Neural progenitor cell (in vitro differentiated cells): ENCODE measurements at regions not wholly inside any gene's neighbourhood (a gene's known extent, or its start where the extent isn't known, plus 50 kb on each side); places are given as distances from the start of the nearest gene placed in this dataset.

Source experiments
- EZH2 ChIP-seq: fragments of 200-600 bp; sonication (generic); IDR thresholded peaks from 2 replicates; pipeline ENCODE4 v1.6.1; 2017; ENCODE audit warnings: antibody characterized with exemption, mild to moderate bottlenecking, moderate library complexity
- EZH2phosphoT487 ChIP-seq: fragments of 200-600 bp; sonication (generic); IDR thresholded peaks from 2 replicates; pipeline ENCODE4 v1.6.1; 2017; ENCODE audit warnings: antibody characterized with exemption
- TF ChIP-seq, protein P1 (sequence below): fragments of 200-600 bp; sonication (generic); IDR thresholded peaks from 2 replicates; pipeline ENCODE4 v1.5.1; 2017; ENCODE audit warnings: antibody characterized with exemption, mild to moderate bottlenecking

GRCh38 chrX:91108761-91109160 is 325.9 kb upstream of the PABPC5 start:
- TF ChIP-seq, protein P1, sequence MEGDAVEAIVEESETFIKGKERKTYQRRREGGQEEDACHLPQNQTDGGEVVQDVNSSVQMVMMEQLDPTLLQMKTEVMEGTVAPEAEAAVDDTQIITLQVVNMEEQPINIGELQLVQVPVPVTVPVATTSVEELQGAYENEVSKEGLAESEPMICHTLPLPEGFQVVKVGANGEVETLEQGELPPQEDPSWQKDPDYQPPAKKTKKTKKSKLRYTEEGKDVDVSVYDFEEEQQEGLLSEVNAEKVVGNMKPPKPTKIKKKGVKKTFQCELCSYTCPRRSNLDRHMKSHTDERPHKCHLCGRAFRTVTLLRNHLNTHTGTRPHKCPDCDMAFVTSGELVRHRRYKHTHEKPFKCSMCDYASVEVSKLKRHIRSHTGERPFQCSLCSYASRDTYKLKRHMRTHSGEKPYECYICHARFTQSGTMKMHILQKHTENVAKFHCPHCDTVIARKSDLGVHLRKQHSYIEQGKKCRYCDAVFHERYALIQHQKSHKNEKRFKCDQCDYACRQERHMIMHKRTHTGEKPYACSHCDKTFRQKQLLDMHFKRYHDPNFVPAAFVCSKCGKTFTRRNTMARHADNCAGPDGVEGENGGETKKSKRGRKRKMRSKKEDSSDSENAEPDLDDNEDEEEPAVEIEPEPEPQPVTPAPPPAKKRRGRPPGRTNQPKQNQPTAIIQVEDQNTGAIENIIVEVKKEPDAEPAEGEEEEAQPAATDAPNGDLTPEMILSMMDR, result no peak
- TF ChIP-seq EZH2 (no peak), EZH2phosphoT487 (no peak)
